Caco-2 (cell line): ENCODE measurements at regions not wholly inside any gene's neighbourhood (a gene's known extent, or its start where the extent isn't known, plus 50 kb on each side); places are given as distances from the start of the nearest gene placed in this dataset.

ENCODE experiments used
- BruUV-seq: library from RNA; stranded (reverse); fragments of 400-500 nt; replicated peaks from 2 replicates; lab custom pipeline; 2021; lab: Mats Ljungman, UMichigan
- CTCF ChIA-PET: fragments of 300-600 bp; sonication (Branson Sonifier 250); formaldehyde crosslinking; loops from one replicate; lab custom pipeline; 2022; ENCODE audit warnings: antibody characterized with exemption; lab: Charles Lee
- POLR2A ChIA-PET: fragments of 300-600 bp; sonication (Branson Sonifier 250); formaldehyde crosslinking; loops from one replicate; lab custom pipeline; 2022; ENCODE audit warnings: antibody characterized with exemption; lab: Charles Lee
- DNase-seq, 2 experiments: peaks; one replicate each; pipeline versions ENCODE4 v3.0.0 to v3.0.0-alpha.2; 2020 to 2022
- H3K27me3 ChIP-seq: replicated peaks from 2 replicates; pipeline ENCODE4 v1.6.0; 2011; ENCODE audit warnings: low read length; ENCODE audit not compliant: control insufficient read depth, insufficient read depth
- H3K36me3 ChIP-seq: 2 replicates; pipeline ENCODE4 v1.5.1; 2011; ENCODE audit warnings: low read length; ENCODE audit not compliant: control insufficient read depth, insufficient read depth
- H3K4me1 ChIP-seq: fragments of 250-450 bp; sonication (Bioruptor Pico); 2 replicates; pipeline ENCODE4 v1.5.1; 2020; ENCODE audit warnings: mild to moderate bottlenecking
- H3K4me3 ChIP-seq: 2 replicates; pipeline ENCODE4 v1.5.1; 2011; ENCODE audit warnings: low read depth, mild to moderate bottlenecking, control low read depth, low read length
- H3K9me3 ChIP-seq: fragments of 250-450 bp; sonication (Bioruptor Pico); 2 replicates; pipeline ENCODE4 v1.5.1; 2020; ENCODE audit warnings: mild to moderate bottlenecking, moderate library complexity
- H3K27ac Mint-ChIP-seq: one replicate; pipeline ENCODE4 v1.8.0; 2022; ENCODE audit warnings: mixed read lengths; ENCODE audit not compliant: unreplicated experiment
- H3K27me3 Mint-ChIP-seq: one replicate; pipeline ENCODE4 v1.8.0; 2022; ENCODE audit warnings: mixed read lengths; ENCODE audit not compliant: insufficient read depth, unreplicated experiment
- H3K36me3 Mint-ChIP-seq: one replicate; pipeline ENCODE4 v1.8.0; 2022; ENCODE audit warnings: mild to moderate bottlenecking, mixed read lengths; ENCODE audit not compliant: insufficient read depth, unreplicated experiment
- H3K4me1 Mint-ChIP-seq: one replicate; pipeline ENCODE4 v1.8.0; 2022; ENCODE audit warnings: low read depth, mixed read lengths; ENCODE audit not compliant: unreplicated experiment
- H3K4me3 Mint-ChIP-seq: one replicate; pipeline ENCODE4 v1.8.0; 2022; ENCODE audit warnings: mild to moderate bottlenecking, moderate library complexity, mixed read lengths; ENCODE audit not compliant: unreplicated experiment
- H3K9me3 Mint-ChIP-seq: one replicate; pipeline ENCODE4 v1.8.0; 2022; ENCODE audit warnings: mixed read lengths; ENCODE audit not compliant: unreplicated experiment
- intact Hi-C: fragments of 100-400 bp; cut with micrococcal nuclease; formaldehyde crosslinking; loops from one replicate; pipeline ENCODE4 v1.10.0; 2022; ENCODE audit not compliant: unreplicated experiment
- TF ChIP-seq, protein P1 (sequence below), 2 experiments: fragments of 200-600 bp in 1 of 2; IDR thresholded peaks; 1 replicate in 1 of 2; 2 replicates in 1 of 2; pipeline versions ENCODE4 v1.5.1 to v1.8.0; 2011 to 2022; ENCODE audit warnings: antibody characterized with exemption in 1 of 2, control low read depth in 1 of 2, inconsistent platforms in 1 of 2, low read depth in 1 of 2, low read length in 1 of 2, mild to moderate bottlenecking in 1 of 2, moderate library complexity in 1 of 2; ENCODE audit not compliant: insufficient read depth in 1 of 2, severe bottlenecking in 1 of 2, unreplicated experiment in 1 of 2

DNA sequence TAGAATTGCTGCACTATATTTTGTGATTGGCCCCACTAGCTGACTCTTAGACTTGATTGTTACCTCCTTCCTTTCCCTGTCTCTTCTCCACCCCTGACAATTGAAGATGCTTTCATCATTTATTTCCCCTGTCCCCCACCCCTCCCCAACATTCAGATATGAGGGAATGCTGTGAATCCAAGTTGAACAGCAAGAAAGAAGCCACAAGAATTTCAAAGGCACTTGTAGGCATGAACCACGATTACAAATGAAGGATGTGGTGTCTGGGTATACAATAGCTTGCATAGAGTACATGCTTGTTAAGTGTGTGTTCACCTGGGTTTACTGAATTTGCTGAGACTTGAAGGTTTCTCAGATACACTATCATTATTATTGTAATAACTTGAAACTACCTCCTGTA is 78.3 kb upstream of the TRIO start:
- Mint-ChIP-seq H3K27ac (no peak overlapping the region), H3K36me3 (no peaks in the 10 kb centered on the region), H3K4me3 (no peak overlapping the region), H3K4me1 (no peaks in the 10 kb centered on the region), H3K27me3 (no peaks in the 10 kb centered on the region), H3K9me3 (peaks cover 11% of the 10 kb centered on the region)
- POLR2A ChIA-PET: no interaction called here
- Histone ChIP-seq H3K4me1 (no peaks in the 10 kb centered on the region), H3K9me3 (no peaks in the 10 kb centered on the region), H3K27me3 (no peaks in the 10 kb centered on the region), H3K36me3 (no peaks in the 10 kb centered on the region), H3K4me3 (no peak overlapping the region)
- intact Hi-C loops: no loop called here
- CTCF ChIA-PET: no interaction called here
- no peak for DNase-seq
- TF ChIP-seq, protein P1, sequence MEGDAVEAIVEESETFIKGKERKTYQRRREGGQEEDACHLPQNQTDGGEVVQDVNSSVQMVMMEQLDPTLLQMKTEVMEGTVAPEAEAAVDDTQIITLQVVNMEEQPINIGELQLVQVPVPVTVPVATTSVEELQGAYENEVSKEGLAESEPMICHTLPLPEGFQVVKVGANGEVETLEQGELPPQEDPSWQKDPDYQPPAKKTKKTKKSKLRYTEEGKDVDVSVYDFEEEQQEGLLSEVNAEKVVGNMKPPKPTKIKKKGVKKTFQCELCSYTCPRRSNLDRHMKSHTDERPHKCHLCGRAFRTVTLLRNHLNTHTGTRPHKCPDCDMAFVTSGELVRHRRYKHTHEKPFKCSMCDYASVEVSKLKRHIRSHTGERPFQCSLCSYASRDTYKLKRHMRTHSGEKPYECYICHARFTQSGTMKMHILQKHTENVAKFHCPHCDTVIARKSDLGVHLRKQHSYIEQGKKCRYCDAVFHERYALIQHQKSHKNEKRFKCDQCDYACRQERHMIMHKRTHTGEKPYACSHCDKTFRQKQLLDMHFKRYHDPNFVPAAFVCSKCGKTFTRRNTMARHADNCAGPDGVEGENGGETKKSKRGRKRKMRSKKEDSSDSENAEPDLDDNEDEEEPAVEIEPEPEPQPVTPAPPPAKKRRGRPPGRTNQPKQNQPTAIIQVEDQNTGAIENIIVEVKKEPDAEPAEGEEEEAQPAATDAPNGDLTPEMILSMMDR (IDR thresholded peaks at IDR 0.05; ENCODE audit: insufficient read depth in 1 of 2, low read depth in 1 of 2, low read length in 1 of 2, severe bottlenecking in 1 of 2, unreplicated experiment in 1 of 2): no peak
- no TSS peak for BruUV-seq

DNA sequence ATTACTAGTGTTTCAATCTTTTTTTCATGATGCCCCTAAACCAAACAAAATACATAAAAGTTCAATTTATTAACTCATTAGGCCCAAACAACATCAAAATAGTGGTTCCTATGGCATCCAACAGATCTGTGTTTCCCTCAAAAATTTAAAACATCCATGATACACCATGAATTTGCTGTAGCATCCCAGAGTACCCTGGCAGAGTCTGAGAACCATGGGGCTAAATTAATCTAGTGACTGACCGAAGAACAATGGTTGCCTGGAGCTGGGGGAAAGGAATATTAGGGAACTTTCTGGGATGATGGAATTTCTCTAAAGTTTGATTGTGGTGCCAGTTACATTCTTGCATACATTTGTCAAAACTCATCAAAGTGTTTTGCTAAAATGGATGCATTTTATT is 79.5 kb upstream of the TRIO start:
- intact Hi-C loops: no loop called here
- no peaks in the 10 kb centered on the region for H3K4me1 Mint-ChIP-seq
- H3K36me3 Mint-ChIP-seq: no peaks in the 10 kb centered on the region
- H3K9me3 Mint-ChIP-seq: peaks cover 11% of the 10 kb centered on the region
- CTCF ChIA-PET: no interaction called here
- Histone ChIP-seq H3K4me3 (no peak overlapping the region), H3K27me3 (no peaks in the 10 kb centered on the region), H3K4me1 (no peaks in the 10 kb centered on the region), H3K9me3 (0 out of 2 replicates have a peak, but pooled peaks cover 3% of the 10 kb centered on the region), H3K36me3 (no peaks in the 10 kb centered on the region)
- TF ChIP-seq, protein P1 (IDR thresholded peaks at IDR 0.05; ENCODE audit: insufficient read depth in 1 of 2, low read depth in 1 of 2, low read length in 1 of 2, severe bottlenecking in 1 of 2, unreplicated experiment in 1 of 2): no peak
- no TSS peak for BruUV-seq
- no peak for DNase-seq
- no peak overlapping the region for H3K27ac Mint-ChIP-seq
- no peaks in the 10 kb centered on the region for H3K27me3 Mint-ChIP-seq
- POLR2A ChIA-PET: no interaction called here
- no peak overlapping the region for H3K4me3 Mint-ChIP-seq

DNA sequence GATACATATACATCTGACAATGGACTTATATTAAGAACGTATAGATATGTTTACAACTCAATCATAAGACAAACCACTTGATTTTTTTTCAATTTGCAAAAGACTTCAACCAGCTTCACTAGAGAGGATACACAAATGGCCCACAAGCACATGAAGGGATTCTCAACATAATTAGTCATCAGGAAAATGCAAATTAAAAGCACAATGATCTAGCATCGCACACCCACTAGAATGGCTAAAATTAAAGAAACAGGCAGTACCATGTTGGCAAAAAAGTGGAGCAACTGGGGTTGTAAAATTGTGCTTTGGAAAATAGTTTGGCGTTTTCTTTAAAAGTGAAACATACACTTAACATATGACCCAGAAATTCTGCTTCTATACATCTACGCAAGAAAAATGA is 80.0 kb upstream of the TRIO start:
- Mint-ChIP-seq H3K4me1 (no peaks in the 10 kb centered on the region), H3K27me3 (no peaks in the 10 kb centered on the region), H3K27ac (no peak overlapping the region), H3K9me3 (peaks cover 11% of the 10 kb centered on the region), H3K36me3 (no peaks in the 10 kb centered on the region), H3K4me3 (no peak overlapping the region)
- no peak overlapping the region for H3K4me3 ChIP-seq
- H3K4me1 ChIP-seq: no peaks in the 10 kb centered on the region
- no TSS peak for BruUV-seq
- intact Hi-C loops: no loop called here
- TF ChIP-seq, protein P1 (IDR thresholded peaks at IDR 0.05; ENCODE audit: insufficient read depth in 1 of 2, low read depth in 1 of 2, low read length in 1 of 2, severe bottlenecking in 1 of 2, unreplicated experiment in 1 of 2): no peak
- 0 out of 2 replicates have a peak, but pooled peaks cover 3% of the 10 kb centered on the region for H3K9me3 ChIP-seq
- no peaks in the 10 kb centered on the region for H3K27me3 ChIP-seq
- ChIA-PET POLR2A (no interaction called here), CTCF (no interaction called here)
- no peaks in the 10 kb centered on the region for H3K36me3 ChIP-seq
- no peak for DNase-seq
